Ascending aorta (tissue), 2 donors: ENCODE measurements at regions not wholly inside any gene's neighbourhood (a gene's known extent, or its start where the extent isn't known, plus 50 kb on each side); places are given as distances from the start of the nearest gene placed in this dataset.

Source experiments
- DNase-seq, 2 donors: peaks; one replicate each; pipeline ENCODE4 v3.0.0-alpha.2; 2019; ENCODE audit warnings: low spot score in 2 of 2
- H3K27ac ChIP-seq, 2 donors: fragments of 200-600 bp; sonication (generic); one replicate each; pipeline ENCODE4 v1.5.1; 2016 to 2017; ENCODE audit warnings: mild to moderate bottlenecking in 1 of 2
- H3K27me3 ChIP-seq: fragments of 200-600 bp; sonication (generic); one replicate; pipeline ENCODE4 v1.5.1; 2017
- H3K36me3 ChIP-seq, 2 donors: fragments of 200-600 bp; sonication (generic); one replicate each; pipeline ENCODE4 v1.5.1; 2016
- H3K4me1 ChIP-seq, 2 donors: fragments of 200-600 bp; sonication (generic); one replicate each; pipeline ENCODE4 v1.5.1; 2016 to 2017; ENCODE audit warnings: mild to moderate bottlenecking in 1 of 2
- H3K4me3 ChIP-seq, 2 donors: fragments of 200-600 bp; sonication (generic); one replicate each; pipeline ENCODE4 v1.5.1; 2016 to 2017; ENCODE audit warnings: mild to moderate bottlenecking in 1 of 2
- H3K9me3 ChIP-seq, 2 donors: fragments of 200-600 bp; sonication (generic); one replicate each; pipeline ENCODE4 v1.5.1; 2016
- intact Hi-C: fragments of 100-400 bp; cut with DNase I; formaldehyde crosslinking; loops from one replicate; pipeline ENCODE4 v1.15.1; 2023
- TF ChIP-seq, protein P1 (sequence below), 3 experiments: fragments of 200-600 bp in 2 of 3; fragments of 450-650 bp in 1 of 3; sonication (generic) in 2 of 3; IDR thresholded peaks; one replicate each; pipeline ENCODE4 v1.5.1; 2016 to 2019; ENCODE audit warnings: antibody characterized with exemption in 3 of 3, mild to moderate bottlenecking in 1 of 3, moderate library complexity in 1 of 3

GRCh38 chr3:106714400-106714799 is 662.8 kb upstream of the CCDC54 start:
- no peak overlapping the region for H3K4me3 ChIP-seq
- H3K27me3 ChIP-seq = no peaks in the 10 kb centered on the region
- no peak overlapping the region for H3K27ac ChIP-seq
- DNase-seq = no peak
- no peaks in the 10 kb centered on the region for H3K9me3 ChIP-seq
- H3K4me1 ChIP-seq = no peaks in the 10 kb centered on the region
- TF ChIP-seq, protein P1, sequence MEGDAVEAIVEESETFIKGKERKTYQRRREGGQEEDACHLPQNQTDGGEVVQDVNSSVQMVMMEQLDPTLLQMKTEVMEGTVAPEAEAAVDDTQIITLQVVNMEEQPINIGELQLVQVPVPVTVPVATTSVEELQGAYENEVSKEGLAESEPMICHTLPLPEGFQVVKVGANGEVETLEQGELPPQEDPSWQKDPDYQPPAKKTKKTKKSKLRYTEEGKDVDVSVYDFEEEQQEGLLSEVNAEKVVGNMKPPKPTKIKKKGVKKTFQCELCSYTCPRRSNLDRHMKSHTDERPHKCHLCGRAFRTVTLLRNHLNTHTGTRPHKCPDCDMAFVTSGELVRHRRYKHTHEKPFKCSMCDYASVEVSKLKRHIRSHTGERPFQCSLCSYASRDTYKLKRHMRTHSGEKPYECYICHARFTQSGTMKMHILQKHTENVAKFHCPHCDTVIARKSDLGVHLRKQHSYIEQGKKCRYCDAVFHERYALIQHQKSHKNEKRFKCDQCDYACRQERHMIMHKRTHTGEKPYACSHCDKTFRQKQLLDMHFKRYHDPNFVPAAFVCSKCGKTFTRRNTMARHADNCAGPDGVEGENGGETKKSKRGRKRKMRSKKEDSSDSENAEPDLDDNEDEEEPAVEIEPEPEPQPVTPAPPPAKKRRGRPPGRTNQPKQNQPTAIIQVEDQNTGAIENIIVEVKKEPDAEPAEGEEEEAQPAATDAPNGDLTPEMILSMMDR (IDR thresholded peaks at IDR 0.05) = no peak
- intact Hi-C loops = no loop called here
- H3K36me3 ChIP-seq = no peaks in the 10 kb centered on the region

GRCh38 chr3:106715286-106715685 is 662.0 kb upstream of the CCDC54 start:
- Histone ChIP-seq H3K9me3 (no peaks in the 10 kb centered on the region), H3K4me1 (no peaks in the 10 kb centered on the region), H3K27ac (no peak overlapping the region), H3K27me3 (no peaks in the 10 kb centered on the region), H3K36me3 (no peaks in the 10 kb centered on the region), H3K4me3 (no peak overlapping the region)
- intact Hi-C loops = no loop called here
- DNase-seq = no peak
- TF ChIP-seq, protein P1 (IDR thresholded peaks at IDR 0.05) = no peak

DNA sequence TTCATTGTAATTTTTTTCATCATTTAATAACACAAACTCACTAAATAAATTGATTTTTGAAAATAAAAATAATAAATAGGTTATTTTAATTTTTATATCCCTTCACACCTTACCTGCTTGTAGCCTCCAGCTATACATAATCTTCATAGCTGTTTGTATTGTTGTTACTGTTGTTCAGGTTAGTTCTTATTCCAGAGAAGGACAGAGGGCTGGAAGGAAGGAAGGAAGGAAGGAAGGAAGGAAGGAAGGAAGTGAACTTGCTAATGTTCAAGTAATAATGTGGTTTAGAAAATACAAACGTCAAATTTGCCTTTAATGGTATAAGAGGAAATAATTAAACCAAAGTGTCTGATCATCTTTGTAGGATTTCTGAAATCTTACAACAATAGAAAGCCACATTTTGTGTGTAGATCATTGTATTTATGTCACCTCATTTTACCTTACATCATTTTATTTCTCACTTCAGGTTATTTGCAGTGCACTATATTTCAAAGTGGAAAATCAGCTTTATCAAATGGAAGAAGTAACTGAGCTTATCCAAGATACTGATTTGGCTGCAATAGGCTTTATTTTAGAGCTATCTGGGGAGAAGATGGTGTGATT is 660.0 kb upstream of the CCDC54 start:
- H3K27ac ChIP-seq = no peak overlapping the region
- DNase-seq = no peak
- intact Hi-C loops = no loop called here
- no peaks in the 10 kb centered on the region for H3K27me3 ChIP-seq
- TF ChIP-seq, protein P1 (IDR thresholded peaks at IDR 0.05) = no peak
- H3K4me1 ChIP-seq = no peaks in the 10 kb centered on the region
- no peak overlapping the region for H3K4me3 ChIP-seq
- no peaks in the 10 kb centered on the region for H3K9me3 ChIP-seq
- no peaks in the 10 kb centered on the region for H3K36me3 ChIP-seq

DNA sequence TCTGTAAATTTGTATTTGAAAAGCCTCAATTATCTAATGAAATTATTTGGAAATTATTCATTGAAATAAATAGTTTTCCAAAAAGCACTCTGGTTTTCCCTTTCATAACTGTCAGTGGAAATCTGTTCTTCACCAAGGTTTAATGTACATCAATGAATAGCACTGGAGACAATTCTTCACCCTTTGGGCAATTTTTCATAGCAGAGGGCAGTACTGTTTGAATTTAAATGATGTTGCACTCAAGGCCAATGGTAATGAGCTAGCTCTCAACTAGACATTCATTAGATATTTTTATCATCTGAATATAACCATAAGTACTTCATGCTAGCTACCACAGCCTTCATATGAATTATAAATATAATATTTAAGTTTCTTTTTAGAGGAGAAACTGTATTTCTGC is 658.2 kb upstream of the CCDC54 start:
- intact Hi-C loops = no loop called here
- Histone ChIP-seq H3K27ac (no peak overlapping the region), H3K4me3 (no peak overlapping the region), H3K27me3 (no peaks in the 10 kb centered on the region), H3K4me1 (no peaks in the 10 kb centered on the region), H3K36me3 (no peaks in the 10 kb centered on the region), H3K9me3 (no peaks in the 10 kb centered on the region)
- DNase-seq = no peak
- TF ChIP-seq, protein P1 (IDR thresholded peaks at IDR 0.05) = no peak

GRCh38 chr3:106719583-106719982 is 657.7 kb upstream of the CCDC54 start:
- intact Hi-C loops = no loop called here
- TF ChIP-seq, protein P1 (IDR thresholded peaks at IDR 0.05) = no peak

GRCh38 chr3:106720510-106720909 is 656.7 kb upstream of the CCDC54 start:
- no peaks in the 10 kb centered on the region for H3K27me3 ChIP-seq
- H3K27ac ChIP-seq = no peak overlapping the region
- H3K4me3 ChIP-seq = no peak overlapping the region
- no peaks in the 10 kb centered on the region for H3K9me3 ChIP-seq
- no peaks in the 10 kb centered on the region for H3K36me3 ChIP-seq
- intact Hi-C loops = no loop called here
- DNase-seq = no peak
- TF ChIP-seq, protein P1 (IDR thresholded peaks at IDR 0.05) = no peak
- no peaks in the 10 kb centered on the region for H3K4me1 ChIP-seq

More at GRCh38 chr3:106719583-106719982, 657.7 kb upstream of the CCDC54 start:
- Histone ChIP-seq H3K9me3 (no peaks in the 10 kb centered on the region), H3K36me3 (no peaks in the 10 kb centered on the region), H3K27me3 (no peaks in the 10 kb centered on the region), H3K27ac (no peak overlapping the region), H3K4me3 (no peak overlapping the region), H3K4me1 (no peaks in the 10 kb centered on the region)
- no peak for DNase-seq
